Endothelial cell of umbilical vein (primary cell): ENCODE measurements at regions not wholly inside any gene's neighbourhood (a gene's known extent, or its start where the extent isn't known, plus 50 kb on each side); places are given as distances from the start of the nearest gene placed in this dataset.

Experiments used
- BruUV-seq: library from RNA; stranded (reverse); fragments of 400-500 nt; replicated peaks from 2 replicates; lab custom pipeline; 2021; lab: Mats Ljungman, UMichigan
- CTCF ChIA-PET: fragments of 300-600, 350-600 bp; sonication (Branson Sonifier 250); formaldehyde crosslinking; loops from one replicate; lab custom pipeline; 2021; ENCODE audit warnings: antibody characterized with exemption, inconsistent platforms; lab: Charles Lee
- POLR2A ChIA-PET: fragments of 300-600, 350-600 bp; sonication (Branson Sonifier 250); formaldehyde crosslinking; loops from one replicate; lab custom pipeline; 2021; ENCODE audit warnings: antibody characterized with exemption, inconsistent platforms; lab: Charles Lee
- DNase-seq: peaks from one replicate; pipeline ENCODE4 v3.0.0-alpha.2; 2011; ENCODE audit warnings: low read depth, low spot score
- FAIRE-seq: peaks from 2 replicates; lab custom pipeline; 2011; peaks lifted over from hg19 to GRCh38; lab: Jason Lieb, UNC
- H2AFZ ChIP-seq: 2 replicates; pipeline ENCODE4 v1.6.0; 2012; ENCODE audit warnings: low read depth, low read length, control low read depth, inconsistent platforms
- H3K27ac ChIP-seq: 2 replicates; pipeline ENCODE4 v1.5.1; 2011; ENCODE audit warnings: low read depth, mild to moderate bottlenecking, control low read depth, low read length, moderate library complexity; ENCODE audit not compliant: insufficient read depth
- H3K27me3 ChIP-seq, 2 experiments: 2 replicates each; pipeline versions ENCODE4 v1.6.0 to v1.6.1; 2011; ENCODE audit warnings: low read length in 2 of 2, mixed read lengths in 1 of 2; ENCODE audit not compliant: control insufficient read depth in 2 of 2, insufficient read depth in 2 of 2
- H3K36me3 ChIP-seq, 2 experiments: 2 replicates in 1 of 2; 3 replicates in 1 of 2; pipeline ENCODE4 v1.5.1; 2011; ENCODE audit warnings: low read length in 2 of 2, mild to moderate bottlenecking in 1 of 2, moderate library complexity in 1 of 2; ENCODE audit not compliant: control insufficient read depth in 2 of 2, insufficient read depth in 2 of 2; ENCODE audit errors: extremely low read depth in 1 of 2
- H3K4me1 ChIP-seq: 3 replicates; pipeline ENCODE4 v1.5.1; 2011; ENCODE audit warnings: mild to moderate bottlenecking, low read length; ENCODE audit not compliant: control insufficient read depth, insufficient read depth; ENCODE audit errors: extremely low read depth
- H3K4me2 ChIP-seq: 2 replicates; pipeline ENCODE4 v1.6.1; 2011; ENCODE audit warnings: low read length, control low read depth, mixed read lengths; ENCODE audit not compliant: insufficient read depth
- H3K4me3 ChIP-seq, 3 experiments: fragments of 200-600 bp in 1 of 3; sonication (generic), shearing (Covaris generic) in 1 of 3; replicated peaks in 1 of 3; 2 replicates each; pipeline ENCODE4 v1.5.1; 2011 to 2016; ENCODE audit warnings: control low read depth in 3 of 3, low read length in 3 of 3, mild to moderate bottlenecking in 2 of 3, inconsistent platforms in 1 of 3, low read depth in 1 of 3, moderate library complexity in 1 of 3; ENCODE audit not compliant: insufficient read depth in 1 of 3
- H3K79me2 ChIP-seq: 2 replicates; pipeline ENCODE4 v1.6.0; 2012; ENCODE audit warnings: low read length, inconsistent platforms; ENCODE audit not compliant: control insufficient read depth, insufficient read depth
- H3K9ac ChIP-seq: replicated peaks from 2 replicates; pipeline ENCODE3; 2011; ENCODE audit warnings: low read length, control low read depth; ENCODE audit not compliant: insufficient read depth; ENCODE audit errors: extremely low read depth
- H3K9me1 ChIP-seq: replicated peaks from 3 replicates; pipeline ENCODE4 v1.6.0; 2011; ENCODE audit warnings: mild to moderate bottlenecking, low read length; ENCODE audit not compliant: control insufficient read depth, insufficient read depth; ENCODE audit errors: extremely low read depth
- H3K9me3 ChIP-seq: replicated peaks from 2 replicates; pipeline ENCODE4 v1.5.1; 2012; ENCODE audit warnings: low read length, inconsistent platforms; ENCODE audit not compliant: control insufficient read depth, insufficient read depth
- H4K20me1 ChIP-seq: replicated peaks from 2 replicates; pipeline ENCODE3; 2011; ENCODE audit warnings: mild to moderate bottlenecking, low read length; ENCODE audit not compliant: control insufficient read depth, insufficient read depth; ENCODE audit errors: extremely low read depth
- EZH2 ChIP-seq: IDR thresholded peaks from 2 replicates; pipeline ENCODE4 v1.6.1; 2012; ENCODE audit warnings: borderline replicate concordance, low read depth, mild to moderate bottlenecking, moderate library complexity, low read length, inconsistent platforms; ENCODE audit not compliant: severe bottlenecking
- FOS ChIP-seq: IDR thresholded peaks from 2 replicates; pipeline ENCODE4 v1.6.1; 2011; ENCODE audit warnings: mild to moderate bottlenecking, low read length, moderate library complexity, borderline replicate concordance; ENCODE audit not compliant: insufficient read depth
- GATA2 ChIP-seq: IDR thresholded peaks from 2 replicates; pipeline ENCODE4 v1.7.0; 2011; ENCODE audit warnings: low read depth, mild to moderate bottlenecking, moderate library complexity, mixed read lengths, low read length; ENCODE audit not compliant: insufficient read length, insufficient read depth
- JUN ChIP-seq: IDR thresholded peaks from 2 replicates; pipeline ENCODE4 v1.6.1; 2011; ENCODE audit warnings: borderline replicate concordance, low read depth; ENCODE audit not compliant: insufficient read length, insufficient read depth
- MYC ChIP-seq: IDR thresholded peaks from one replicate; pipeline ENCODE4 v1.6.1; 2011; ENCODE audit warnings: mild to moderate bottlenecking, low read depth, low read length
- POLR2A ChIP-seq: IDR thresholded peaks from 2 replicates; pipeline ENCODE4 v1.6.1; 2012; ENCODE audit warnings: low read depth, mild to moderate bottlenecking, control low read depth, low read length
- POLR2AphosphoS5 ChIP-seq: IDR thresholded peaks from 2 replicates; pipeline ENCODE4 v1.6.1; 2012; ENCODE audit warnings: low read depth, mild to moderate bottlenecking, control low read depth, low read length, moderate library complexity; ENCODE audit not compliant: insufficient read depth
- dilution Hi-C: fragments of 300-500 bp; cut with MboI; formaldehyde crosslinking; loops from one replicate; pipeline ENCODE4 v1.15.0; 2019; ENCODE audit warnings: low sequenced_read_pairs; ENCODE audit not compliant: extremely low pct_ligation_motif_present
- intact Hi-C: fragments of 100-400 bp; cut with micrococcal nuclease; formaldehyde crosslinking; loops from one replicate; pipeline ENCODE4 v1.10.0; 2022
- TF ChIP-seq, protein P1 (sequence below), 2 donors: IDR thresholded peaks; 1 replicate in 1 of 2; 2 replicates in 1 of 2; pipeline ENCODE4 v1.5.1; 2011; ENCODE audit warnings: low read length in 2 of 2, mild to moderate bottlenecking in 2 of 2, moderate library complexity in 2 of 2, control low read depth in 1 of 2, inconsistent platforms in 1 of 2, low read depth in 1 of 2; ENCODE audit not compliant: insufficient read depth in 1 of 2; ENCODE audit errors: extremely low read depth in 1 of 2
- TF ChIP-seq, protein P2 (sequence below): IDR thresholded peaks from 2 replicates; pipeline ENCODE4 v1.6.1; 2011; ENCODE audit not compliant: insufficient read depth, insufficient read length

DNA sequence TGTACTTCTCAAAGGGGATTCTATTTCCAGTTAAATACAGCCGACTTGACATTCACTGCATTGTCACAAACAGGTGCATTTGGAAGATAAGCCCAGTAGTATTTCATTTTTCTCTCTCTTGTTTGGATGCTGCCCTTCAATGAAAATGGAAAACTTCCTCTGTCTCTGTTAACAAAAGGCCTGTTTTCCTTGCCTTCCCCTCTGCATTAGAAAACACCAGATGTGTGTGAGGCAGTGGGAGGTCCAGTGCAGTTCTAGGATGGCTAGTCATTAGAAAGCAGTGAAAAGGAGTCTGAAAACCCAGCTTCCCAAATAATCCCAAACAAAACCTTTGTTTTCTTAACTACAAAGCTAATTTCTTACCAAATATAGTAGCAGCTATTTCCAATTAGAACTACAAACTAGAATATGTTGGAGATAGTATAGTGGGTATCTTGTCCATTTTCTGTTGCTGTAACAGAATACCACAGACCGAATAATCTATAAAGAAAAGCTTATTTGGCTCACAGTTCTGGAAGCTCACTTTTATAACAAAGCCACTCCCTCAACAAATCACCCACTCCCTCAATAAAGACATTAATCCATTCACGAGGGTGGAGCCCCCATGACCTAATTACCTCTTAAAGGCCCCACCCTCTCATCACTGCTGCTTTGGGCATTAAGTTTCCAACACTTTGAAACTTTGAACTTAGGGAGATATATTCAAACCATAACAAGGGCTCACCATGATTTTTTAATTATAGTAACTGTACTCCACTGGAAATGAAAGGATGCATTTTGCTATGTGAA, 452.1 kb upstream of the RPS6KA3 start:
- Histone ChIP-seq H3K4me2 (no peak overlapping the region), H2AFZ (no peak overlapping the region), H3K9me3 (no peaks in the 10 kb centered on the region), H3K9ac (no peak overlapping the region), H3K79me2 (no peaks in the 10 kb centered on the region), H3K27me3 (no peaks in the 10 kb centered on the region), H3K36me3 (no peaks in the 10 kb centered on the region), H3K27ac (no peak overlapping the region), H3K4me3 (no peak overlapping the region), H4K20me1 (no peaks in the 10 kb centered on the region), H3K4me1 (no peaks in the 10 kb centered on the region), H3K9me1 (no peaks in the 10 kb centered on the region)
- intact Hi-C loops: no loop called here
- ChIA-PET POLR2A (no interaction called here), CTCF (no interaction called here)
- FAIRE-seq (no peak), DNase-seq (no peak)
- BruUV-seq: no TSS peak
- TF ChIP-seq POLR2A: no peak
- TF ChIP-seq FOS: no peak
- no peak for TF ChIP-seq JUN
- TF ChIP-seq, protein P1, sequence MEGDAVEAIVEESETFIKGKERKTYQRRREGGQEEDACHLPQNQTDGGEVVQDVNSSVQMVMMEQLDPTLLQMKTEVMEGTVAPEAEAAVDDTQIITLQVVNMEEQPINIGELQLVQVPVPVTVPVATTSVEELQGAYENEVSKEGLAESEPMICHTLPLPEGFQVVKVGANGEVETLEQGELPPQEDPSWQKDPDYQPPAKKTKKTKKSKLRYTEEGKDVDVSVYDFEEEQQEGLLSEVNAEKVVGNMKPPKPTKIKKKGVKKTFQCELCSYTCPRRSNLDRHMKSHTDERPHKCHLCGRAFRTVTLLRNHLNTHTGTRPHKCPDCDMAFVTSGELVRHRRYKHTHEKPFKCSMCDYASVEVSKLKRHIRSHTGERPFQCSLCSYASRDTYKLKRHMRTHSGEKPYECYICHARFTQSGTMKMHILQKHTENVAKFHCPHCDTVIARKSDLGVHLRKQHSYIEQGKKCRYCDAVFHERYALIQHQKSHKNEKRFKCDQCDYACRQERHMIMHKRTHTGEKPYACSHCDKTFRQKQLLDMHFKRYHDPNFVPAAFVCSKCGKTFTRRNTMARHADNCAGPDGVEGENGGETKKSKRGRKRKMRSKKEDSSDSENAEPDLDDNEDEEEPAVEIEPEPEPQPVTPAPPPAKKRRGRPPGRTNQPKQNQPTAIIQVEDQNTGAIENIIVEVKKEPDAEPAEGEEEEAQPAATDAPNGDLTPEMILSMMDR (IDR thresholded peaks at IDR 0.05; ENCODE audit: extremely low read depth in 1 of 2, insufficient read depth in 1 of 2, low read depth in 1 of 2, low read length in 2 of 2): no peak
- dilution Hi-C loops: no loop called here

DNA sequence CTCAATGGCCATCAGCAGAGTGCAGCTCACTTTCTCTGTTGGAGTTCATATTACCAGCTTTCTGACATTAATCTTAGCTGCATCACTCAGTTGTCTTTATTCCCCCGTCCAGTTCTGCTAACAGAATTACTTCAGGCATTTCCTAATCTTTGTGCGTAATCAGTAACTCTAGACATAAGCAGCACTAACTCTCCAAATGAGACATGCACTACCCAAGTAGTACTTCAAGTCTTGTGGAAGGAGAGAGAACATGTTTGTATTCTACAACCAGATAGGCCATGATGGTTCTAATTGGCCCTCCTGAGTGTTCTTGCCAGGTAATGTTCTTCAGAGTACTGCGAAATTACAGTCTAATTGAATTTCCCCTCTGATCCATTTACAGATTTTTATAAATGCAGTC, 448.5 kb upstream of the RPS6KA3 start:
- Histone ChIP-seq H3K27ac (no peak overlapping the region), H3K27me3 (no peaks in the 10 kb centered on the region), H3K9me3 (no peaks in the 10 kb centered on the region), H3K4me3 (no peak overlapping the region), H3K4me1 (no peaks in the 10 kb centered on the region), H4K20me1 (no peaks in the 10 kb centered on the region), H2AFZ (no peak overlapping the region), H3K36me3 (no peaks in the 10 kb centered on the region), H3K4me2 (no peak overlapping the region), H3K79me2 (no peaks in the 10 kb centered on the region), H3K9ac (no peak overlapping the region), H3K9me1 (no peaks in the 10 kb centered on the region)
- ChIA-PET POLR2A (no interaction called here), CTCF (no interaction called here)
- BruUV-seq: no TSS peak
- no peak for TF ChIP-seq POLR2A
- no peak for TF ChIP-seq FOS
- TF ChIP-seq, protein P1 (IDR thresholded peaks at IDR 0.05; ENCODE audit: extremely low read depth in 1 of 2, insufficient read depth in 1 of 2, low read depth in 1 of 2, low read length in 2 of 2): no peak
- TF ChIP-seq POLR2AphosphoS5: no peak
- TF ChIP-seq EZH2: no peak
- TF ChIP-seq MYC: no peak
- TF ChIP-seq GATA2: no peak
- TF ChIP-seq JUN: no peak
- TF ChIP-seq, protein P2, sequence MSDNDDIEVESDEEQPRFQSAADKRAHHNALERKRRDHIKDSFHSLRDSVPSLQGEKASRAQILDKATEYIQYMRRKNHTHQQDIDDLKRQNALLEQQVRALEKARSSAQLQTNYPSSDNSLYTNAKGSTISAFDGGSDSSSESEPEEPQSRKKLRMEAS: no peak
- intact Hi-C loops (no loop called here), dilution Hi-C loops (no loop called here)
- FAIRE-seq: no peak
- no peak for DNase-seq
